ENCODE measurements at regions not wholly inside any gene's neighbourhood (a gene's known extent, or its start where the extent isn't known, plus 50 kb on each side); places are given as distances from the start of the nearest gene placed in this dataset.

GRCh38 chr12:63038713-63039100 lies 103.8 kb upstream of the PPM1H start:
- Histone ChIP-seq H3K36me3 (ENCODE audit: control insufficient read depth, insufficient read depth, low read length, severe bottlenecking) (no peaks in the 10 kb centered on the region), H3K4me1 (ENCODE audit: control insufficient read depth, insufficient read depth, low read length) (no peaks in the 10 kb centered on the region), H3K9ac (ENCODE audit: low read length) (no peak overlapping the region), H3K9me3 (ENCODE audit: control insufficient read depth, low read length) (no peaks in the 10 kb centered on the region), H3K4me3 (ENCODE audit: low read length) (no peak overlapping the region), H3K27me3 (replicated peaks; ENCODE audit: control insufficient read depth, insufficient read depth, low read length) (peaks cover 4% of the 10 kb centered on the region)
- no peak for DNase-seq (ENCODE audit: low read depth)

- Histone ChIP-seq H3K27me3 (replicated peaks; ENCODE audit: control insufficient read depth, insufficient read depth, low read length) (peaks cover 4% of the 10 kb centered on the region), H3K4me3 (ENCODE audit: low read length) (no peak overlapping the region), H3K9ac (ENCODE audit: low read length) (no peak overlapping the region), H3K36me3 (ENCODE audit: control insufficient read depth, insufficient read depth, low read length, severe bottlenecking) (no peaks in the 10 kb centered on the region), H3K4me1 (ENCODE audit: control insufficient read depth, insufficient read depth, low read length) (no peaks in the 10 kb centered on the region), H3K9me3 (ENCODE audit: control insufficient read depth, low read length) (no peaks in the 10 kb centered on the region)
- no peak for DNase-seq (ENCODE audit: low read depth)
Observed at GRCh38 chr12:63037746-63038712, 103.1 kb upstream of the PPM1H start.

- no peak overlapping the region for H3K4me3 ChIP-seq (ENCODE audit: low read length)
- DNase-seq (ENCODE audit: low read depth), result no peak
- no peak overlapping the region for H3K9ac ChIP-seq (ENCODE audit: low read length)
- H3K36me3 ChIP-seq (ENCODE audit: control insufficient read depth, insufficient read depth, low read length, severe bottlenecking), result no peaks in the 10 kb centered on the region
- H3K4me1 ChIP-seq (ENCODE audit: control insufficient read depth, insufficient read depth, low read length), result no peaks in the 10 kb centered on the region
- no peaks in the 10 kb centered on the region for H3K9me3 ChIP-seq (ENCODE audit: control insufficient read depth, low read length)
- H3K27me3 ChIP-seq (replicated peaks; ENCODE audit: control insufficient read depth, insufficient read depth, low read length), result peaks cover 4% of the 10 kb centered on the region
Observed at GRCh38 chr12:63036974-63037335, 102.0 kb upstream of the PPM1H start.

- Histone ChIP-seq H3K4me3 (ENCODE audit: low read length) (no peak overlapping the region), H3K9ac (ENCODE audit: low read length) (no peak overlapping the region), H3K9me3 (ENCODE audit: control insufficient read depth, low read length) (no peaks in the 10 kb centered on the region), H3K36me3 (ENCODE audit: control insufficient read depth, insufficient read depth, low read length, severe bottlenecking) (no peaks in the 10 kb centered on the region), H3K4me1 (ENCODE audit: control insufficient read depth, insufficient read depth, low read length) (no peaks in the 10 kb centered on the region), H3K27me3 (replicated peaks; ENCODE audit: control insufficient read depth, insufficient read depth, low read length) (peaks cover 4% of the 10 kb centered on the region)
- DNase-seq (ENCODE audit: low read depth), result no peak
Observed at GRCh38 chr12:63036216-63036973, 101.4 kb upstream of the PPM1H start.

- H3K4me3 ChIP-seq (ENCODE audit: low read length), result no peak overlapping the region
- no peaks in the 10 kb centered on the region for H3K36me3 ChIP-seq (ENCODE audit: control insufficient read depth, insufficient read depth, low read length, severe bottlenecking)
- H3K4me1 ChIP-seq (ENCODE audit: control insufficient read depth, insufficient read depth, low read length), result no peaks in the 10 kb centered on the region
- H3K27me3 ChIP-seq (replicated peaks; ENCODE audit: control insufficient read depth, insufficient read depth, low read length), result peaks cover 4% of the 10 kb centered on the region
- H3K9me3 ChIP-seq (ENCODE audit: control insufficient read depth, low read length), result no peaks in the 10 kb centered on the region
- DNase-seq (ENCODE audit: low read depth), result no peak
- no peak overlapping the region for H3K9ac ChIP-seq (ENCODE audit: low read length)
Observed at GRCh38 chr12:63034601-63035000, 99.7 kb upstream of the PPM1H start.

GRCh38 chr12:63029676-63030075 lies 94.7 kb upstream of the PPM1H start:
- Histone ChIP-seq H3K9ac (ENCODE audit: low read length) (no peak overlapping the region), H3K4me1 (ENCODE audit: control insufficient read depth, insufficient read depth, low read length) (no peaks in the 10 kb centered on the region), H3K4me3 (ENCODE audit: low read length) (no peak overlapping the region), H3K27me3 (replicated peaks; ENCODE audit: control insufficient read depth, insufficient read depth, low read length) (no peaks in the 10 kb centered on the region), H3K36me3 (ENCODE audit: control insufficient read depth, insufficient read depth, low read length, severe bottlenecking) (no peaks in the 10 kb centered on the region), H3K9me3 (ENCODE audit: control insufficient read depth, low read length) (no peaks in the 10 kb centered on the region)
- no peak for DNase-seq (ENCODE audit: low read depth)

GRCh38 chr12:63028951-63029350 lies 94.0 kb upstream of the PPM1H start:
- no peak overlapping the region for H3K4me3 ChIP-seq (ENCODE audit: low read length)
- no peak for DNase-seq (ENCODE audit: low read depth)
- H3K27me3 ChIP-seq (replicated peaks; ENCODE audit: control insufficient read depth, insufficient read depth, low read length), result no peaks in the 10 kb centered on the region
- no peaks in the 10 kb centered on the region for H3K4me1 ChIP-seq (ENCODE audit: control insufficient read depth, insufficient read depth, low read length)
- no peaks in the 10 kb centered on the region for H3K36me3 ChIP-seq (ENCODE audit: control insufficient read depth, insufficient read depth, low read length, severe bottlenecking)
- no peaks in the 10 kb centered on the region for H3K9me3 ChIP-seq (ENCODE audit: control insufficient read depth, low read length)
- H3K9ac ChIP-seq (ENCODE audit: low read length), result no peak overlapping the region

GRCh38 chr12:63025116-63025515 lies 90.2 kb upstream of the PPM1H start:
- Histone ChIP-seq H3K9ac (ENCODE audit: low read length) (no peak overlapping the region), H3K4me3 (ENCODE audit: low read length) (no peak overlapping the region), H3K27me3 (replicated peaks; ENCODE audit: control insufficient read depth, insufficient read depth, low read length) (no peaks in the 10 kb centered on the region), H3K9me3 (ENCODE audit: control insufficient read depth, low read length) (no peaks in the 10 kb centered on the region), H3K4me1 (ENCODE audit: control insufficient read depth, insufficient read depth, low read length) (no peaks in the 10 kb centered on the region), H3K36me3 (ENCODE audit: control insufficient read depth, insufficient read depth, low read length, severe bottlenecking) (no peaks in the 10 kb centered on the region)
- DNase-seq (ENCODE audit: low read depth), result no peak

- Histone ChIP-seq H3K4me3 (ENCODE audit: low read length) (no peak overlapping the region), H3K36me3 (ENCODE audit: control insufficient read depth, insufficient read depth, low read length, severe bottlenecking) (no peaks in the 10 kb centered on the region), H3K4me1 (ENCODE audit: control insufficient read depth, insufficient read depth, low read length) (no peaks in the 10 kb centered on the region), H3K9ac (ENCODE audit: low read length) (no peak overlapping the region), H3K9me3 (ENCODE audit: control insufficient read depth, low read length) (no peaks in the 10 kb centered on the region), H3K27me3 (replicated peaks; ENCODE audit: control insufficient read depth, insufficient read depth, low read length) (no peaks in the 10 kb centered on the region)
- DNase-seq (ENCODE audit: low read depth), result no peak
Observed at GRCh38 chr12:63023926-63024325, 89.0 kb upstream of the PPM1H start.

GRCh38 chr12:63021116-63021515 lies 86.2 kb upstream of the PPM1H start:
- Histone ChIP-seq H3K4me3 (ENCODE audit: low read length) (no peak overlapping the region), H3K4me1 (ENCODE audit: control insufficient read depth, insufficient read depth, low read length) (no peaks in the 10 kb centered on the region), H3K9me3 (ENCODE audit: control insufficient read depth, low read length) (no peaks in the 10 kb centered on the region), H3K9ac (ENCODE audit: low read length) (no peak overlapping the region), H3K36me3 (ENCODE audit: control insufficient read depth, insufficient read depth, low read length, severe bottlenecking) (no peaks in the 10 kb centered on the region), H3K27me3 (replicated peaks; ENCODE audit: control insufficient read depth, insufficient read depth, low read length) (no peaks in the 10 kb centered on the region)
- peak; percentile 55 for DNase-seq (ENCODE audit: low read depth)

GRCh38 chr12:63020269-63020668 lies 85.3 kb upstream of the PPM1H start:
- H3K4me1 ChIP-seq (ENCODE audit: control insufficient read depth, insufficient read depth, low read length), result no peaks in the 10 kb centered on the region
- H3K27me3 ChIP-seq (replicated peaks; ENCODE audit: control insufficient read depth, insufficient read depth, low read length), result no peaks in the 10 kb centered on the region
- H3K9ac ChIP-seq (ENCODE audit: low read length), result no peak overlapping the region
- H3K4me3 ChIP-seq (ENCODE audit: low read length), result no peak overlapping the region
- no peaks in the 10 kb centered on the region for H3K9me3 ChIP-seq (ENCODE audit: control insufficient read depth, low read length)
- no peak for DNase-seq (ENCODE audit: low read depth)
- no peaks in the 10 kb centered on the region for H3K36me3 ChIP-seq (ENCODE audit: control insufficient read depth, insufficient read depth, low read length, severe bottlenecking)

All from adipocyte (in vitro differentiated cells).